Panc1 (cell line): ENCODE measurements at regions not wholly inside any gene's neighbourhood (a gene's known extent, or its start where the extent isn't known, plus 50 kb on each side); places are given as distances from the start of the nearest gene placed in this dataset.

Source experiments
- ATAC-seq: fragments of 200-7000 bp; cut with Tn5 transposase; 2 replicates; pipeline ENCODE4 v1.9.1; 2020; ENCODE audit warnings: mild to moderate bottlenecking, moderate library complexity
- BruUV-seq: library from RNA; stranded (reverse); fragments of 400-500 nt; replicated peaks from 2 replicates; lab custom pipeline; 2021; lab: Mats Ljungman, UMichigan
- CTCF ChIA-PET: fragments of 300-600 bp; sonication (Branson Sonifier 250); formaldehyde crosslinking; loops from one replicate; lab custom pipeline; 2022; ENCODE audit warnings: antibody characterized with exemption; lab: Charles Lee
- POLR2A ChIA-PET: fragments of 300-600 bp; sonication (Branson Sonifier 250); formaldehyde crosslinking; loops from one replicate; lab custom pipeline; 2022; ENCODE audit warnings: antibody characterized with exemption; lab: Charles Lee
- DNase-seq: peaks from one replicate; pipeline ENCODE4 v3.0.0-alpha.2; 2010; ENCODE audit warnings: low read depth, low spot score
- H3K27ac ChIP-seq: 2 replicates; pipeline ENCODE4 v1.5.1; 2011; ENCODE audit warnings: mild to moderate bottlenecking, low read length, inconsistent platforms
- H3K27me3 ChIP-seq: fragments of 200-500 bp; sonication (Bioruptor generic); 2 replicates; pipeline ENCODE4 v1.6.0; 2014; ENCODE audit warnings: low read length, inconsistent platforms; ENCODE audit not compliant: control insufficient read depth, insufficient read depth
- H3K36me3 ChIP-seq: fragments of 200-500 bp; sonication (Bioruptor generic); 2 replicates; pipeline ENCODE4 v1.5.1; 2014; ENCODE audit warnings: inconsistent platforms, mild to moderate bottlenecking, low read length, moderate library complexity; ENCODE audit not compliant: control insufficient read depth, insufficient read depth
- H3K4me1 ChIP-seq: 2 replicates; pipeline ENCODE4 v1.5.1; 2011; ENCODE audit warnings: inconsistent platforms, mild to moderate bottlenecking, low read length, moderate library complexity; ENCODE audit not compliant: control insufficient read depth, insufficient read depth
- H3K4me3 ChIP-seq, 2 experiments: 2 replicates each; pipeline ENCODE4 v1.5.1; 2011 to 2012; ENCODE audit warnings: low read depth in 2 of 2, low read length in 2 of 2, mild to moderate bottlenecking in 2 of 2, inconsistent platforms in 1 of 2, moderate library complexity in 1 of 2
- H3K9me3 ChIP-seq: fragments of 200-500 bp; sonication (Bioruptor generic); 2 replicates; pipeline ENCODE4 v1.5.1; 2014; ENCODE audit warnings: low read depth, mild to moderate bottlenecking, inconsistent platforms, low read length, moderate library complexity; ENCODE audit not compliant: control insufficient read depth, insufficient read depth
- POLR2AphosphoS5 ChIP-seq: IDR thresholded peaks from 2 replicates; pipeline ENCODE4 v1.6.1; 2012; ENCODE audit warnings: mild to moderate bottlenecking, low read depth, low read length, moderate library complexity
- SIN3A ChIP-seq: IDR thresholded peaks from 2 replicates; pipeline ENCODE4 v1.6.1; 2012; ENCODE audit warnings: low read depth, mild to moderate bottlenecking, low read length, moderate library complexity, borderline replicate concordance; ENCODE audit not compliant: insufficient read depth
- TCF7L2 ChIP-seq: IDR thresholded peaks from 2 replicates; pipeline ENCODE4 v1.6.1; 2011; ENCODE audit warnings: mild to moderate bottlenecking, low read depth, low read length, inconsistent platforms
- in situ Hi-C: cut with HindIII; loops from 2 replicates; pipeline ENCODE4 v1.10.0; 2016; ENCODE audit warnings: low sequenced_read_pairs, low pct_unique_long_range_greater_than_20kb
- intact Hi-C: fragments of 100-400 bp; cut with micrococcal nuclease; formaldehyde crosslinking; loops from one replicate; pipeline ENCODE4 v1.10.0; 2022; ENCODE audit not compliant: unreplicated experiment
- TF ChIP-seq, protein P1 (sequence below): fragments of 450-650 bp; IDR thresholded peaks from 2 replicates; pipeline ENCODE4 v1.5.1; 2017; ENCODE audit warnings: mild to moderate bottlenecking
- TF ChIP-seq, protein P2 (sequence below), 2 experiments: IDR thresholded peaks; 2 replicates each; pipeline ENCODE4 v1.6.1; 2011 to 2012; ENCODE audit warnings: low read depth in 2 of 2, control low read depth in 1 of 2, low read length in 1 of 2, mild to moderate bottlenecking in 1 of 2, moderate library complexity in 1 of 2; ENCODE audit not compliant: insufficient read depth in 1 of 2

DNA sequence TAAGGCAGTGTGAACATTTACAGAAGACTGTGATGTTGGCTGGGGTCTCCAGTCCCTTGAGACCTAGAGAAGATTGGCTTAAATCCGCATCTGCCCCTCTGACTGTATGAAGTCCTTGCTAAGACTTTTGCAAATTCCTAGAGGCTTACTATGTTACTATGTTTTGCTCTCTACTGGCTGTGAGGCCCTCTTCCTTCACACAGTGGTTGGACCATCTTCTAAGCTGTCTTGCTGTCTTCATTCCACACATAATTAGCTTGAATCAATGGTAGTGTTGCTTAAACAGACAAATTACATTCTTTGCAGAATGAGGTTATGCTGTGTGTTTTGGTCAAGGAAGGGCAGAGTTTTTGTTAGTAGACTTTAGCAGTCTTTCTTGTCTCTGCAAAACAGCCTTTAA lies 658.0 kb downstream of the TYW1 start:
- Histone ChIP-seq H3K36me3 (no peaks in the 10 kb centered on the region), H3K27ac (no peak overlapping the region), H3K9me3 (no peaks in the 10 kb centered on the region), H3K27me3 (no peaks in the 10 kb centered on the region), H3K4me1 (no peaks in the 10 kb centered on the region), H3K4me3 (no peak overlapping the region)
- intact Hi-C loops = no loop called here
- DNase-seq (no peak), ATAC-seq (no peak)
- ChIA-PET POLR2A (no interaction called here), CTCF (no interaction called here)
- in situ Hi-C loops = no loop called here
- BruUV-seq = no TSS peak
- TF ChIP-seq, protein P1, sequence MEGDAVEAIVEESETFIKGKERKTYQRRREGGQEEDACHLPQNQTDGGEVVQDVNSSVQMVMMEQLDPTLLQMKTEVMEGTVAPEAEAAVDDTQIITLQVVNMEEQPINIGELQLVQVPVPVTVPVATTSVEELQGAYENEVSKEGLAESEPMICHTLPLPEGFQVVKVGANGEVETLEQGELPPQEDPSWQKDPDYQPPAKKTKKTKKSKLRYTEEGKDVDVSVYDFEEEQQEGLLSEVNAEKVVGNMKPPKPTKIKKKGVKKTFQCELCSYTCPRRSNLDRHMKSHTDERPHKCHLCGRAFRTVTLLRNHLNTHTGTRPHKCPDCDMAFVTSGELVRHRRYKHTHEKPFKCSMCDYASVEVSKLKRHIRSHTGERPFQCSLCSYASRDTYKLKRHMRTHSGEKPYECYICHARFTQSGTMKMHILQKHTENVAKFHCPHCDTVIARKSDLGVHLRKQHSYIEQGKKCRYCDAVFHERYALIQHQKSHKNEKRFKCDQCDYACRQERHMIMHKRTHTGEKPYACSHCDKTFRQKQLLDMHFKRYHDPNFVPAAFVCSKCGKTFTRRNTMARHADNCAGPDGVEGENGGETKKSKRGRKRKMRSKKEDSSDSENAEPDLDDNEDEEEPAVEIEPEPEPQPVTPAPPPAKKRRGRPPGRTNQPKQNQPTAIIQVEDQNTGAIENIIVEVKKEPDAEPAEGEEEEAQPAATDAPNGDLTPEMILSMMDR = no peak
- no peak for TF ChIP-seq POLR2AphosphoS5
- no peak for TF ChIP-seq TCF7L2
- TF ChIP-seq, protein P2, sequence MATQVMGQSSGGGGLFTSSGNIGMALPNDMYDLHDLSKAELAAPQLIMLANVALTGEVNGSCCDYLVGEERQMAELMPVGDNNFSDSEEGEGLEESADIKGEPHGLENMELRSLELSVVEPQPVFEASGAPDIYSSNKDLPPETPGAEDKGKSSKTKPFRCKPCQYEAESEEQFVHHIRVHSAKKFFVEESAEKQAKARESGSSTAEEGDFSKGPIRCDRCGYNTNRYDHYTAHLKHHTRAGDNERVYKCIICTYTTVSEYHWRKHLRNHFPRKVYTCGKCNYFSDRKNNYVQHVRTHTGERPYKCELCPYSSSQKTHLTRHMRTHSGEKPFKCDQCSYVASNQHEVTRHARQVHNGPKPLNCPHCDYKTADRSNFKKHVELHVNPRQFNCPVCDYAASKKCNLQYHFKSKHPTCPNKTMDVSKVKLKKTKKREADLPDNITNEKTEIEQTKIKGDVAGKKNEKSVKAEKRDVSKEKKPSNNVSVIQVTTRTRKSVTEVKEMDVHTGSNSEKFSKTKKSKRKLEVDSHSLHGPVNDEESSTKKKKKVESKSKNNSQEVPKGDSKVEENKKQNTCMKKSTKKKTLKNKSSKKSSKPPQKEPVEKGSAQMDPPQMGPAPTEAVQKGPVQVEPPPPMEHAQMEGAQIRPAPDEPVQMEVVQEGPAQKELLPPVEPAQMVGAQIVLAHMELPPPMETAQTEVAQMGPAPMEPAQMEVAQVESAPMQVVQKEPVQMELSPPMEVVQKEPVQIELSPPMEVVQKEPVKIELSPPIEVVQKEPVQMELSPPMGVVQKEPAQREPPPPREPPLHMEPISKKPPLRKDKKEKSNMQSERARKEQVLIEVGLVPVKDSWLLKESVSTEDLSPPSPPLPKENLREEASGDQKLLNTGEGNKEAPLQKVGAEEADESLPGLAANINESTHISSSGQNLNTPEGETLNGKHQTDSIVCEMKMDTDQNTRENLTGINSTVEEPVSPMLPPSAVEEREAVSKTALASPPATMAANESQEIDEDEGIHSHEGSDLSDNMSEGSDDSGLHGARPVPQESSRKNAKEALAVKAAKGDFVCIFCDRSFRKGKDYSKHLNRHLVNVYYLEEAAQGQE (IDR thresholded peaks at IDR 0.05; ENCODE audit: insufficient read depth in 1 of 2, low read depth in 2 of 2, low read length in 1 of 2) = no peak
- no peak for TF ChIP-seq SIN3A

- CTCF ChIA-PET = no interaction called here
- Histone ChIP-seq H3K9me3 (no peaks in the 10 kb centered on the region), H3K36me3 (no peaks in the 10 kb centered on the region), H3K4me1 (no peaks in the 10 kb centered on the region), H3K27me3 (no peaks in the 10 kb centered on the region), H3K4me3 (no peak overlapping the region), H3K27ac (no peak overlapping the region)
- TF ChIP-seq, protein P2 (IDR thresholded peaks at IDR 0.05; ENCODE audit: insufficient read depth in 1 of 2, low read depth in 2 of 2, low read length in 1 of 2) = no peak
- TF ChIP-seq, protein P1 = no peak
- TF ChIP-seq TCF7L2 (no peak), POLR2AphosphoS5 (no peak), SIN3A (no peak)
- no TSS peak for BruUV-seq
- intact Hi-C loops (no loop called here), in situ Hi-C loops (no loop called here)
- POLR2A ChIA-PET = no interaction called here
- DNase-seq = no peak
- no peak for ATAC-seq
Observed at GRCh38 chr7:67655168-67655567, 658.5 kb downstream of the TYW1 start.
